ENCODE measurements at regions not wholly inside any gene's neighbourhood (a gene's known extent, or its start where the extent isn't known, plus 50 kb on each side); places are given as distances from the start of the nearest gene placed in this dataset.

GRCh38 chr12:23473071-23473470, 476.4 kb downstream of the SOX5 start:
- no peaks in the 10 kb centered on the region for H3K27me3 ChIP-seq
- TF ChIP-seq CTCF (IDR thresholded peaks at IDR 0.05), result no peak
- no peaks in the 10 kb centered on the region for H3K9me3 ChIP-seq
- no peak overlapping the region for H3K27ac ChIP-seq
- H3K4me1 ChIP-seq (ENCODE audit: control insufficient read depth in 1 of 2, insufficient read depth in 1 of 2, low read depth in 1 of 2, low read length in 1 of 2), result no peaks in the 10 kb centered on the region
- H3K4me3 ChIP-seq (ENCODE audit: low read depth in 1 of 2, low read length in 1 of 2), result no peak overlapping the region
- H3K36me3 ChIP-seq, result no peaks in the 10 kb centered on the region

GRCh38 chr12:23474438-23474976, 475.0 kb downstream of the SOX5 start:
- no peaks in the 10 kb centered on the region for H3K27me3 ChIP-seq
- H3K36me3 ChIP-seq, result no peaks in the 10 kb centered on the region
- no peak overlapping the region for H3K27ac ChIP-seq
- no peaks in the 10 kb centered on the region for H3K9me3 ChIP-seq
- H3K4me1 ChIP-seq (ENCODE audit: control insufficient read depth in 1 of 2, insufficient read depth in 1 of 2, low read depth in 1 of 2, low read length in 1 of 2), result no peaks in the 10 kb centered on the region
- H3K4me3 ChIP-seq (ENCODE audit: low read depth in 1 of 2, low read length in 1 of 2), result no peak overlapping the region
- no peak for TF ChIP-seq CTCF (IDR thresholded peaks at IDR 0.05)

All from neutrophil (primary cell).